Transverse colon (tissue), 4 donors: ENCODE measurements at regions not wholly inside any gene's neighbourhood (a gene's known extent, or its start where the extent isn't known, plus 50 kb on each side); places are given as distances from the start of the nearest gene placed in this dataset.

Experiments used
- DNase-seq: peaks from one replicate; pipeline ENCODE4 v3.0.0-alpha.2; 2019
- H3K27ac ChIP-seq, 4 donors: fragments of 200-600 bp; sonication (generic); 2 replicates each; pipeline ENCODE4 v1.5.1; 2016 to 2018; ENCODE audit warnings: inconsistent platforms in 4 of 4
- H3K27me3 ChIP-seq: fragments of 200-600 bp; sonication (generic); 2 replicates; pipeline ENCODE4 v1.5.1; 2017; ENCODE audit warnings: inconsistent platforms
- H3K36me3 ChIP-seq, 4 donors: fragments of 200-600 bp; sonication (generic); 2 replicates each; pipeline ENCODE4 v1.5.1; 2017 to 2019; ENCODE audit warnings: inconsistent platforms in 4 of 4
- H3K4me1 ChIP-seq, 4 donors: fragments of 200-600 bp; sonication (generic); 2 replicates each; pipeline ENCODE4 v1.5.1; 2017 to 2020; ENCODE audit warnings: inconsistent platforms in 4 of 4
- H3K4me3 ChIP-seq, 4 donors: fragments of 200-600 bp; sonication (generic); 1 replicate in 1 of 4; 2 replicates in 3 of 4; pipeline versions ENCODE4 v1.5.1 to v1.6.1; 2017 to 2019; ENCODE audit warnings: inconsistent platforms in 4 of 4
- H3K9me3 ChIP-seq, 2 donors: fragments of 200-600 bp; sonication (generic); 2 replicates each; pipeline ENCODE4 v1.5.1; 2017 to 2019; ENCODE audit warnings: inconsistent platforms in 2 of 2
- CTCF ChIP-seq, 5 experiments: fragments of 200-600 bp in 3 of 5; fragments of 450-650 bp in 2 of 5; sonication (generic) in 3 of 5; IDR thresholded peaks; 1 replicate in 2 of 5; 2 replicates in 3 of 5; pipeline ENCODE4 v1.5.1; 2016 to 2017; ENCODE audit warnings: antibody characterized with exemption in 5 of 5, inconsistent platforms in 3 of 5, mild to moderate bottlenecking in 2 of 5, moderate library complexity in 1 of 5
- EP300 ChIP-seq: sonication (generic); formaldehyde crosslinking; IDR thresholded peaks from one replicate; pipeline ENCODE4 v1.6.1; 2017; ENCODE audit warnings: antibody characterized with exemption, low read depth
- POLR2A ChIP-seq: fragments of 450-650 bp; IDR thresholded peaks from one replicate; pipeline ENCODE4 v1.6.1; 2016; ENCODE audit warnings: antibody characterized with exemption, mild to moderate bottlenecking, moderate library complexity
- POLR2AphosphoS5 ChIP-seq, 3 donors: sonication (generic); formaldehyde crosslinking; IDR thresholded peaks; one replicate each; pipeline ENCODE4 v1.6.1; 2016; ENCODE audit warnings: antibody characterized with exemption in 3 of 3
- WGBS, 2 donors: methylation state at CpG; one replicate each; pipeline ENCODE4 v1.1.5; 2018; ENCODE audit warnings: low coverage in 1 of 2; 5-methylcytosine and 5-hydroxymethylcytosine counted together
- in situ Hi-C, 4 donors: fragments of 200-750 bp; cut with MboI; loops; one replicate each; pipeline versions ENCODE4 v1.15.0 to v1.15.1; 2017; ENCODE audit warnings: low sequenced_read_pairs in 3 of 4, low pct_ligation_motif_present in 1 of 4, low pct_unique_long_range_greater_than_20kb in 1 of 4
- intact Hi-C: fragments of 100-400 bp; cut with DNase I; formaldehyde crosslinking; loops from one replicate; pipeline ENCODE4 v1.15.1; 2023; ENCODE audit warnings: low total_unique reads

GRCh38 chr1:59061876-59062275 lies 235.0 kb upstream of the FGGY start:
- TF ChIP-seq EP300 (no peak), POLR2A (peak; percentile 41), POLR2AphosphoS5 (IDR thresholded peaks at IDR 0.05) (peak; percentile 57 to 65 (median 62))
- Histone ChIP-seq H3K4me3 (no peak overlapping the region), H3K27me3 (no peaks in the 10 kb centered on the region), H3K4me1 (peaks cover 3 to 28% (median 8%) of the 10 kb centered on the region in 4 donors), H3K9me3 (no peaks in the 10 kb centered on the region), H3K36me3 (no peaks in the 10 kb centered on the region), H3K27ac (peak overlapping the region; percentile 45 to 66 (median 60))
- in situ Hi-C loops (loop anchor here in 1 of 4 donors (25.0 kb wide), 1 partner anchor 275 kb away; the partner anchor contains the start of gene JUN), intact Hi-C loops (no loop called here)
- WGBS, 2 donors: 63% methylated on average over 2 of the region's 2 CpGs
- DNase-seq: peak; percentile 38

- TF ChIP-seq POLR2AphosphoS5 (IDR thresholded peaks at IDR 0.05) (no peak), POLR2A (no peak), CTCF (IDR thresholded peaks at IDR 0.05) (no peak), EP300 (no peak)
- Histone ChIP-seq H3K27ac (peak overlapping the region in 3 of 4 donors; percentile 45 to 66 (median 58)), H3K36me3 (no peaks in the 10 kb centered on the region), H3K4me1 (peaks cover 0 to 20% (median 4%) of the 10 kb centered on the region in 4 donors), H3K27me3 (no peaks in the 10 kb centered on the region), H3K9me3 (no peaks in the 10 kb centered on the region), H3K4me3 (no peak overlapping the region)
- 33 to 48% methylated on average over 3 to 5 of the region's 5 CpGs for WGBS, 2 donors
- peak; percentile 26 for DNase-seq
- intact Hi-C loops: no loop called here
- in situ Hi-C loops: loop anchor here in 1 of 4 donors (25.0 kb wide), 1 partner anchor 275 kb away; the partner anchor contains the start of gene JUN
Observed at GRCh38 chr1:59062743-59063142, 234.2 kb upstream of the FGGY start.

GRCh38 chr1:59063501-59063900 lies 233.4 kb upstream of the FGGY start:
- Histone ChIP-seq H3K27ac (peak overlapping the region in 1 of 4 donors; percentile 58), H3K36me3 (no peaks in the 10 kb centered on the region), H3K4me3 (no peak overlapping the region), H3K9me3 (no peaks in the 10 kb centered on the region), H3K27me3 (no peaks in the 10 kb centered on the region), H3K4me1 (peaks cover 0 to 13% (median 2%) of the 10 kb centered on the region in 4 donors)
- in situ Hi-C loops (loop anchor here in 1 of 4 donors (25.0 kb wide), 1 partner anchor 276 kb away; the partner anchor contains the start of gene JUN), intact Hi-C loops (no loop called here)
- no peak for TF ChIP-seq POLR2A
- no peak for TF ChIP-seq CTCF (IDR thresholded peaks at IDR 0.05)
- TF ChIP-seq EP300: no peak
- TF ChIP-seq POLR2AphosphoS5 (IDR thresholded peaks at IDR 0.05): no peak
- DNase-seq: no peak
- 44 to 51% methylated on average over 1 to 3 of the region's 3 CpGs for WGBS, 2 donors

- no peak for DNase-seq
- H3K9me3 ChIP-seq: no peaks in the 10 kb centered on the region
- TF ChIP-seq POLR2A (no peak), EP300 (no peak), CTCF (IDR thresholded peaks at IDR 0.05) (no peak)
- H3K4me1 ChIP-seq: peaks cover 0 to 13% (median 2%) of the 10 kb centered on the region in 4 donors
- no peak overlapping the region for H3K4me3 ChIP-seq
- no peak overlapping the region for H3K27ac ChIP-seq
- no peaks in the 10 kb centered on the region for H3K36me3 ChIP-seq
- intact Hi-C loops: no loop called here
- in situ Hi-C loops: loop anchor here in 1 of 4 donors (25.0 kb wide), 1 partner anchor 277 kb away; the partner anchor contains the start of gene JUN
- H3K27me3 ChIP-seq: no peaks in the 10 kb centered on the region
Observed at GRCh38 chr1:59064592-59064991, 232.3 kb upstream of the FGGY start.

- Histone ChIP-seq H3K27ac (no peak overlapping the region), H3K36me3 (no peaks in the 10 kb centered on the region), H3K27me3 (no peaks in the 10 kb centered on the region), H3K4me1 (peaks cover 0 to 24% (median 10%) of the 10 kb centered on the region in 4 donors), H3K4me3 (no peak overlapping the region), H3K9me3 (no peaks in the 10 kb centered on the region)
- no peak for DNase-seq
- no peak for TF ChIP-seq POLR2AphosphoS5 (IDR thresholded peaks at IDR 0.05)
- no peak for TF ChIP-seq EP300
- no peak for TF ChIP-seq CTCF (IDR thresholded peaks at IDR 0.05)
- no peak for TF ChIP-seq POLR2A
- in situ Hi-C loops: loop anchor here in 1 of 4 donors (25.0 kb wide), 1 partner anchor 279 kb away; the partner anchor contains the start of gene JUN
- intact Hi-C loops: no loop called here
- WGBS, 2 donors: 63 to 78% methylated on average over 2 of the region's 2 CpGs
Observed at GRCh38 chr1:59066236-59066635, 230.7 kb upstream of the FGGY start.
